Hematopoietic multipotent progenitor cell (in vitro differentiated cells): ENCODE measurements at regions not wholly inside any gene's neighbourhood (a gene's known extent, or its start where the extent isn't known, plus 50 kb on each side); places are given as distances from the start of the nearest gene placed in this dataset.
A peak's percentile ranks its signal among the peaks of the same experiment; 100 is the strongest.
"Not testable (repeated sequence)": the region's sequence is repeated elsewhere in the genome, so short reads cannot be mapped to it uniquely, and the experiment has no call there.

ENCODE experiments used
- DNase-seq, 3 donors: peaks; one replicate each; pipeline ENCODE4 v3.0.0-alpha.2; 2011 to 2015; ENCODE audit warnings: low read depth in 2 of 3, low spot score in 2 of 3

DNA sequence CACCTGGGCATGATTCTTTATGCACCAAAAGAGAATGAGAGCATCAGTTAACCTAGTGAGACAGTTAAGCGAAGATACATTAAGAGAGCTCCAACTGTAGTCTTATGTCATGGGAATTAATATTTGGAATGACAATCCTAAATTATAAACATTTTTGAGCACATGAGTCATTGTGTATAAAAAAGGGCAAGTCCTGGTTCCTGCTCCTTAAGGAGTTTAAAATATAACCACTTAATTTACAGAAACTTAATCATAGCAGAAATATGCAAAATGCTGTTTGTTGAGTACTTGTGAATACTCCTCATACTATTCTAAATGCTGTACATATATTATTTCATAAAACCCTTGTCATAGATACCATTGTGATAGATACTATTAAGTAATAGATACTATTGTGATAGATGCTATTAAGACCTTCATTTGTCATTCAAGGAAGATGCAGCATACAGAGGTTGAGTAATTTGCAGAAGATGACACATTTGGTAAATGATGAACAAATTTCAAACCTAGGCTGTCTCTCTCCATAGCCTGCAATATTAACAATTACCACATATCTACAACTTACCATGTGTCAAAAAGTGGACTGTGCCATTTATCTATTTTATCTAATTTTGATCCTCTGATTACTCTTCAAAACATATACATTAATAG lies 301.0 kb downstream of the TBC1D4 start:
- DNase-seq = no peak

DNA sequence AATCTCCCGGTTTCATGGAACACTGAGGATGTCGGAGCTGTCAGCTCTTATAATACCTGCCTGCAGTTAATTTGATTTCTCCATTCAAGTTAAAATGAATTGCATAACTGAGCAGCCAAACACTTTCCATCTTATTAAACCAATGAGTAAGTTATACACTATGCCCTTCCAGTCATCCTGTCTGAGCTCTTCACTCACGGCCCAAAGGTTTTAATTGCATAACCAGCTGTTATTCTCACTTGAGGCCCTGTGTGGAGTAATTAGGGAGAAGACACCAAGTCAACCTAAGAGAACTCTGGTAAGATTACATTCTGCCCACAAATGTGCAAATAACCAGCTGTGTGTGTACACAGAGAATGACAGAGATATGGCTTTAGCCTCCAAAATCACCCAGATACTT lies 303.5 kb downstream of the TBC1D4 start:
- no peak for DNase-seq

DNA sequence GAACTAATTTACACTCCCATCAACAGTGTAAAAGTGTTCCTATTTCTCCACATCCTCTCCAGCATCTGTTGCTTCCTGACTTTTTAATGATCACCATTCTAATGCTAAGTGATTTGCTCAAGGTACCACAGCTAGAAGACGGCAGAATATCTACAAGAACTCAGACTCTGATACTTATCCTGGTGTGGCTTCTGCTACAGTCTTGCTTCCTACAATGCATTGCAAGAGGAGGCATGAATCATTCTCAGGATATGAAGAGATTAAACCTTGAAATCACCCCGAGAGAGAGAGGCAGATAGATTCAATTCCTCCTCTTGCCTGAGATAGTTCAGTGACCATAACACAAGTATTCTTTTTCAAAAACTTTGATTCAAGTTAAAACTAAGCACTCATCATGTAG lies 306.4 kb downstream of the TBC1D4 start:
- no peak for DNase-seq

DNA sequence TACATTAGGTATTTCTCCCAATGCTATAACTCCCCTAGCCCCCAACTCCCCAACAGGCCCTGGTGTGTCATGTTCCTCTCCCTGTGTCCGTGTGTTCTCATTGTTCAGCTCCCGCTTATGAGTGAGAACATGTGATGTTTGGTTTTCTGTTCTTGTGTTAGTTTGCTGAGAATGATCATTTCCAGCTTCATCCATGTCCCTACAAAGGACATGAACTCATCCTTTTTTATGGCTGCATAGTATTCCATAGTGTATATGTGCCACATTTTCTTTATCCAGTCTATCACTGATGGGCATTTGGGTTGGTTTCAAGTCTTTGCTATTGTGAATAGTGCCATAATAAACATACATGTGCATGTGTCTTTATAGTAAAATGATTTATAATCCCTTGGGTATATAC lies 306.9 kb downstream of the TBC1D4 start:
- DNase-seq = not testable (repeated sequence)

DNA sequence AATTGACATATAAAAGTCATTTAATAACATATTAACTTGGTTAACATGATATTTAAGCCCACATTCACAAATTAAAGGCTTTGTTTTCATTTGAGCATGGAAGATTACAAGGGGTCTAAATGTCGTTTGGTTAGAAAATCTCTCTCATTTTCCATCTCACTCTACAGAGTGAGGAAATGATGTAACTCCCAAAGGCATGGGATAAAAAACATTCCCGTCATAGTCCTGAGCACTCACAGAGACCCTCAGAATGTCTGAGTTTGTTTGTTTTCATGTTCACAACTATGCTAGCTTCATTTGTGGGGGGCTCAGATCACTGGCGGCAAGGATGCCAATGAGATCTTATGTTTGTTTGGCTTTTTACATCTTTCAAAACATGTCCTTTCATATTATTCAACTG lies 307.5 kb downstream of the TBC1D4 start:
- DNase-seq = no peak

DNA sequence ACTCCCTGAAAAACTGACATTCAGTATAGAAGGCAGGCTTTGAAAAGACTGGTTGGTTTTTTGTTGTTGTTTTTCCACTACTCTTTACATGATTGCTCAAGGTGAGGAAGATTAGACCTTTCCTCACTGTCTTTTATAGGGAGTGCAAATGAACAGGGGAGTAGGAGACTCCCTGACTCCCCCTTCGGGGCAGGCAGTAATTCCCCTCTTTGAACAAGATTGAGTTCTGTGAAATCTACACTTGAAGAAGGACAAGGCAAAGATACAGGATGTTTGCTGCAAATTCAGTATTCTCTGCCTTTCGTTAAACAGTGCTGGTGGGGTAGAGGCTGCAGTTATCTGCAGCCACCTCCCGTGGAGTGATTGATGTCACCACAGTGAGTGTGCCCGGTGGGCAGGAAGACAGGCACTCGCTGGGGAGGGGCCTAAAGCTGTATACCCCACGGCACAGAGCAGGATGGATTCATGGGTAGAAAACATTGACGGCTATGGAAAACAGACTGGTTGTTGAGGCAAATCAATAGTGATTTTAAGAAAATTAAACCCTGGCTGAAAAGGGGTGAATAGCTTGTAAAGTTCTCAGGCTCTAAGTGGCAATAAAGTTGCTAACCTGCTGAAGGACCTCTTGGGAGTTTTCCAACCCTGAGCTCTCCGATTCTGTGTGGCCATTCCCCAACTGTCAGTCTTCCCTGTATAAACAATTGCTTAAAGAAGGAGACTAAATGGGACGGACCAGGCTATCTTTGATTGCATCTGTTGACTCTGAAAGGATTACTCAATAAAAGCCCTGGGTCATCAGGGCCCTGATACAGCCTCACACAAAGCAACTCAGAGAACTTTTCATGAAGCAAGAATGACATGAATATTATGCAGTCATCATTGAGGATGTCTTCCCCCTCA lies 308.3 kb downstream of the TBC1D4 start:
- peak in 1 of 3 donors; percentile 12 for DNase-seq

DNA sequence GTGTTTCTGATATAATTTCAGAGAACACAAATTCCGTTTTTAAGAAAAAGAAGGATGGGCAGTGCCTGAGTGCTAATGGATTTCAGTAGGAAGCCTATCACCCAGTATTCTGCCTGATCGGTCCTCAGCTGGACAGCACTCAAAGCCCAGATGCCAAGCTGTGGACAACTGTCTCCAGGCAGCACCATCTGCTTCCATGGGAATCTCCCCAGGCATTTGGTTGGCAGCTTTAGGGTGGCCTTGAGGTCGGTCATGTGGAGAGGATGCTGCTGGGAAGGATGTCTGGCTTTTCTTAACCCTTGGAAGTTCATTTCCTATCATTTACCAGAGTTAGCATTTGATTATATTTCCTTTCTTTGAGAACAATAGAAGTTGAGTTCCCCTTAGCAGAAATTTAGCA lies 311.7 kb downstream of the TBC1D4 start:
- no peak for DNase-seq

DNA sequence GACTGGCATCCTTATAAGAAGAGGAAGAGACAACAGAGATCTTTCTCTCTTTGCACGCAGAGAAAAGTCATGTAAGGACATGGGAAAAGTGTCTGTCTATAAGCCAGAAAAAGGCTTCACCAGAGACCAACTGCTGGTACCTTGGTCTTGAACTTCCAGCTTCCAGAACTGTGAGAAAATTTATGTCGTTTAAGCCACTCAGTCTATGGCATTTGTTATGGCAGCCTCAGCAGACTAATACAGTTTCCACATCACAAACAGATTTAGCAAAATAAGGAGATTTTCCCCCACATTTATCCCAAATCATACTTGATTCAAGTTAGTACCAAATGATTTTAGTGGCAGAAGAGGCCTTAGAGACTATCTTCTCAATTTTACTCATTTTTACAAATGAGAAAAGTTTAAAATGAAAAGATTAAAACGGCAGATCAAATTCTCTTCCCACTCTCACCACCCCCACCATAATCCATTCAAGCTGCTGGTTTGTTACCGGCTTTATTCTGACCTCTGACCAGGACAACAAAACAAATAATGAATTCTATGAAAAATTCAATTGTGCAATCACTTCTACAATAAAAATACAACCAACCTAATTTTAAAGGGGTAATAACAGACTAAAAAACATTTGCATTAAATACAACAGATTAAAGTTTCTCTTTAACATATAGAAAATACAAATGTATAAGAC lies 316.3 kb downstream of the TBC1D4 start:
- no peak for DNase-seq

DNA sequence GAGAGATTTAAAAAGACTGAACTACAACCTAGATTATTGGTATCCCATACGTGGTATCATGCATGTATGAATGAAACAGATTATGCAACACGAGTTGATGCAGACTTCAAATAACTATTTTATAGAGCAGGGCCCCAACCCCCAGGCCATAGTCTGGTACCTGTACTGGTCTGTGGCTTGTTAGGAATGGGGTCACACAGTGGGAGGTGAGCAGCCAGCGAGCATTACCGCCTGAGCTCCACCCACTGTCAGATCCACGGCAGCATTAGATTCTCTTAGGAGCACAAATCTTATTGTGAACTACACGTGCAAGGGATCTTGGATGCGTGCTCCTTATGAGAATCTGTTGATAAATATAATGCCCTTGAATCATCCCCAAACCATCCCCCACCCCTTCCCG lies 320.2 kb downstream of the TBC1D4 start:
- DNase-seq = no peak

DNA sequence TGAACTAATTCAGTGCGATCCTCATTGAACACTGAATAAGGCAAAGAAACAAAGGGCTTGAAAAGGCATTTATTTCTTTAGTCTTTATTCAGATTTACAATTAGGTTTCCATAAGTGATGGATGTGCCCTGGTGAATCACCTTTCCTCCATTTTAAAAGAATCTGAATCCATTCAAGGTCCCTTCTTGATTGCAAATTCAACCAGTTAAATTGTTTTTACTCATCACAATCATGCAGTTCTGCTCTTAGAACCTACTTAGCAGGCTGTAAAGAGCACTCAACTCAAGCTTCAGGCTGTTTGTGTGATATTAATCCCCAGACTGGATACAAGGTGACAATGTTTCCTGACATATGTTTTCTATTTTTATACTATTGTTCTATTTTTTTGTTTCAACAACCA lies 321.0 kb downstream of the TBC1D4 start:
- no peak for DNase-seq

DNA sequence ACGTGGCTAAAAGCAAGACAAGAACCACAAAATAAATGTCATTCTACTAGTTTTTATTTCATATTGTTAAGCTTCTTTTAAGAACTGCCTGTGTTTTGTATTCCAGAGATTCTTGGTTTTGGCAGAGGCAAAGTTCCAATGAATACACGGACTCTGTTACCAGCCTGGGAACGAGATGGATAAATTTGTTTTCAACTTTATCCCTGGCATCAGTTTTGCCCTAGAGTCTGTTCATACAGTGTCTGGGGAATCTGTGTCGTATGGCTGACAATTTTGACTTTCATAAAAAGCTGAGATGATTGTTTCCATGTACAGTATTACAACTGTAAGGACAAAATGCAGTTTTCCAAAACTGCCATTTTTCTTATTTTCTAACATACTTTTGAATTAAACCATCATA lies 327.6 kb downstream of the TBC1D4 start:
- DNase-seq = no peak

DNA sequence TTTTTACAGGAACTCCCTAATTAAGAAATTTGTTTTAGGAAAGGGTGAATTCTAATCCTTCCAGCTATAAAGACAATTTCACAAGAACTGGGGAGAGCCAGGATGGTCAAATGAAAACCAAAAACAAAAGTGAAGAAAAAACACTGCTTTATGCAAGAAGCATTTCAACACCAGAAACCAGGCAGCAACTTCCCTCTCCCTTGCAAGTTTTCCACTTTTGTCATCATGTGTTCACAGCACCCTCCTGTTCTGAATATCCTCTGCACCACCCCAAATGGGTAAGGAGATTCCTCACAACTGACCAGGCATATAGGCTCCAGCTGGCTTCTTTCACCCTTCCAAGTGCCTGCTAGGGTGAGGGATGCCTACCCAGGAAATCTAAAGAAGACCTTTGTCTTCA lies 328.1 kb downstream of the TBC1D4 start:
- no peak for DNase-seq

DNA sequence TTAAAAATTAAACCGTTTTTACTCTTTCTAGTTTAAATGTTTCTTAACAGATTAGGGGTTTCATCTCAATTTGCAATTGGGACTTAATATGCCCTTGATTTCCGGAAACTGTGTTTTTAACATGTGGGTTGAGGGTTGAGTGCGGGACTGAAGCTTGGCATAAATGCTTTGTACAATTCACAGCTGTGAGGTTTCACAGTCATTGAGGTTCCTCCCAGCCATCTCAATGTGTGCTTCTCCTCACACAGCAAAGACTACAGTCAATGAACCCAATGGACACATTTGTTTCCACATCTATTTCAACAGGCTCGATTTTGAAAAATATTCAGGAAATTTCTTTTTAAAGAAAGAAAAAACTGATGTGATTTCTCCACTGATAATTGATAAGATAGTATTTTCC lies 328.6 kb downstream of the TBC1D4 start:
- no peak for DNase-seq

DNA sequence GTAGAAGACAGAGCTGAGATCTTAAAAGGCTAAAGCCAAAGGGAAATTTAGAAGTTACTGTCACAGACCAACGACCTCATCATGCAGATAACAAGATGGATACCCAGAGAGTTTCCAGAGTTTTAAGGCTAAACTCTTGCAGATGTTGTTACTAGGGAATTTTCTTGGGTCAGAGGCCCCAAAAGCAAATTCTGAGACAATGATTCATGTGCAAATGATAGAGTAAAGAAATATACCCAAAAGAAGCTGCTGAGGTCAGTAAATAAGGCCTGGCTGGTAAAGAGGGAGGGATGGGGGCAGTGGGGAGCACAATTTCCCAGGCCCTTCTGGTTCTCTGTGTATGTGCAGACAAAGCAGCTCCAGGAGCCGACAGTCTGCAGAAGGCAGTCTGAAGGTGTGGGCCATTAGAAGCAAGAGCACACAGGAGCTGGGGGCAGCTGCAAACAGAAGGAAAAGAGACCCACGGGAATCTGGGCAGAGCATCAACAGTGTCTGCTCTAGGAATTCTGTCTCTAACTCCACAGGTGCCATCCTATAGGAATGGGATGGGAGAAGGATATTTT lies 330.8 kb downstream of the TBC1D4 start:
- DNase-seq = no peak

DNA sequence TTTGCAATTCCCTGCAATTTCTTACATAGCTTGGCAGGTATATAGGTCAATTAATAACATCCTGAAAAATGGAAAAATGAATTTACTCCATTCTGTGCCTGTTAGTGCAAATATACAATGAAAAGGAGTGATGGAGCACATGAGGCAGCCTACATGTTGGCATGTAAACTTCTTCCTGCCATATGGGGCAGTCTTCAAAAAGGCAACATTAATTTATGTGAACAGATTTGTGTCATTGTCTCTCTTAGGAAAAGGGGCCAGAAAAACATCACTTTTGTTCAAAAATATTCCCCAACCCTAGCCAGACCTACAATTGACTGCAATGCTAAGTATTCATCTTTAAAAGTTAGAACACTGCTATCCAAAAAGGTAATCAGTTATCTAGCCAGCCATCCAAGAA lies 332.2 kb downstream of the TBC1D4 start:
- DNase-seq = no peak

DNA sequence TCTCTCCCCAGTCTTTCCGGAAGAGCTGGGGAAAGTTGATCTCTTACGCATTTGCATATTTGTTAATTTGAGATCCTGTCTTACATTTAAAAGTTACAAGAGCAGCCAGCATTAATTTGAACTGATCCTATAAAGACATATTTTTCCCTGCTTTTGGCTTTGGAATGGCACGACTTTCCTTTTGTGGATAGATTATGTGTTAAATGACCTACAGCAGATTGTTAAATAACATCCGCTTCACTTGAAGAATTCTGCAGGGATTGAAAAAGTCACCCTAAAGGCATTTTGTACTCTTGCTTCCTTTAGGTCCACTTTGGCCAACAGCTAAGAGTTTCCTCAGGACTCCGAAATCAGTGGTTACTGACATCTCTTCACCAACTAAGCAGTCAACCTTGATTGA lies 334.0 kb downstream of the TBC1D4 start:
- no peak for DNase-seq

DNA sequence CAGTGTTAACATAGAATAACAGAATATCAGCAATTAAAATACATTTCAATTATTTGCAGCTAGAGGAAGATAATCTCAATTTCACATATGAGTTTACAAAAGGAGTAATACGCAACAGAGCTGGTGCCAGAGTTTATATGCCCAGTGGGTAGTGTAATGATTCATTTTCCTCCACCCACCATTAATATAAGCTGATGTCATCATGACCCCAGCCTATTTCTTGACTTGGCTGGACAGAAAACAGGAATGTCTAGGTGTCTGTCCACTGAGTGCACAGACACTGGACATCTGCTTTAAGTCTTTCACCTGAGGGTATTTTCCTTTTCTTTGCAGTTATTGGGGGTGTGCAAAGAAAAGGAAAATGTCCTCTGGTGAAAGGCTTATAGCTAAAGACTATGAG lies 335.5 kb downstream of the TBC1D4 start:
- no peak for DNase-seq

DNA sequence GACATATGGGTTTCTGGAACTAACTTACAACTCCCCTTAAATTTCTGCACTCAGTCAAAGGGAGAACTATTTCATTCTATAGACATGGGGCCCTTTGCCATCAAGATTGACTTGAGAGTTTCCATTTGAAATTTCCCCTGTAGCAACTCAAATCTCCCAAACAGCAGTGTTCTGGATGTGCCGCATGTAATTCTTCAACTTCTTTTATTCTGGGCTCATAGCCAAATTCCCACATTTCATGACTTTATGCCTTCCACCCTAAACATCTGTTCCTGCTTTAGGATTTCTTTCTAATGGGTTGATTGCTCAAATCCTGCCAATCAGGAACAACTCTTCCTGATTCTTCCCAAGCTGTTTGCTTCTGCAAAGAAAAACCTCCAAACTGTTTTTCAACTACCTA lies 336.0 kb downstream of the TBC1D4 start:
- no peak for DNase-seq

DNA sequence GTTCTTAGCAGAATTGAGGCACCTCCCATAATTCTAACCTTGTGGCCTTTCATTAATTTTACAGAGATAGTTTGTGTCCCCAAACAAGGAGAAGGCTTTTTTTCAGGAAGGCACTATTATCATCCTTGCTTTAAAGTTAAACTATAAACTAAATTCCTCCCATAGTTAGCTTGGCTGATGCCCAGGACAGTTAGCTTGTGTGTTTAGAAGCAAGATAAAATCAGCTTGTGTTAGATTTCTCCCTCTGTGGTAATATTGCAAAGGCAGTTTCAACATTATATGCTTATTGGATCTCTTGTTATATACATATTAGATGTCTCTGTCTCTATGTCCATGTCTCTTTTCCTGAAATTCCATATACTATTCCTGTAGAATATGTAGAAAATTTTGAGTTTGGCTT lies 342.7 kb downstream of the TBC1D4 start:
- no peak for DNase-seq

DNA sequence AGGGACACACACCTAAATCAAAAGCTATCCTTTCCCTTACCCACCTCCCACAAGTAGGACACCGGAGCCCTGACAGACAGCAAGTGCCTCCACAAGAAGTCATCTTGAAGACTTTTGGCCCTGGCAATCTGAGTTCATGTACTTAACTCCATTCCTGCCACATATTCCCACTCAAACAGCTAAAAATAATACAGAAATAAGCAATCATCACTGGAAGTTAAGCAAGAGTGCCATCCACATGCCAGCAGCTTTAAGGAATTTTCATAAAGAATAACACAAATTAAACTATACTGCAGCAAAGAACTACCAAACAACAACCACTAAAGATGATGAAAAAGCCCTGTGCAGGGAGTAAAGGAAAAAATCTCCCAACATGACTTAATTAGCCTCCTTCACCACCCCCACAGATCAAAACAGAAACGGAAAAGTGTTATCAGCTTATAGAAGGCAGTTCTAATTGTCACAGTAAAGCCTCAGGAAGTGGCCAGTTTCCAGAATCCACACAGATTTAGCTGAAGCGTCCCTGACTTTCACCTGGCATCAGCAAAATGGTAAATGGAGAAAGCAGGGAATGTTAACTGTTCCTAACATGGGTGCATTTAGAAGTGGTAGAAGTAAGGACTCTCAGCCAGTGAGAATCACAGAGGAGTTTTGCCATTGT lies 343.9 kb downstream of the TBC1D4 start:
- DNase-seq = no peak

DNA sequence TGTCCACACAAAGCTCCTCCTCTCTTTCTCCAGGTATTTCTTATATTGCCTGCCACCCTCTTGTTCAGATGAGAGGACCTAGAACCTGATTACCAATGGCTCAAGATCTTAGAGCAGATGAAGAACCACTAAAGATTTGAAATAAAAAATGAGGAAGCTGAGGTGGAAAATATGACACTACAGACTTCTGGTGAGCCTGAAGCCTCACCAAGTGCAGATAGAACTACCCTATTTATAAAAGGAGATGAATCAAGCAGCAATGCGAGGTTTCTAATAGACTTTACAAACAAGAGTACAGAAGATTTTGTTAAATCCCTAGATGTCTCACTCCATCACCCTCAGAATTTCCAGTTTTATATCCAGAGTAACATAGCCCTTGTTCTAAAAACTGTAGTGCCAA lies 345.8 kb downstream of the TBC1D4 start:
- DNase-seq = no peak
